C4-2B (cell line): ENCODE measurements at regions not wholly inside any gene's neighbourhood (a gene's known extent, or its start where the extent isn't known, plus 50 kb on each side); places are given as distances from the start of the nearest gene placed in this dataset.
"Not testable (repeated sequence)": the region's sequence is repeated elsewhere in the genome, so short reads cannot be mapped to it uniquely, and the experiment has no call there.

Experiments
- H3K27ac ChIP-seq: fragments of 450-650 bp; 2 replicates; pipeline ENCODE4 v1.5.1; 2017
- ZFX ChIP-seq: fragments of 450-650 bp; IDR thresholded peaks from 2 replicates; pipeline ENCODE4 v1.6.1; 2017
- TF ChIP-seq, protein P1 (sequence below): fragments of 450-650 bp; conservative IDR thresholded peaks from 2 replicates; pipeline ENCODE4 v1.5.1; 2017; ENCODE audit warnings: mild to moderate bottlenecking

DNA sequence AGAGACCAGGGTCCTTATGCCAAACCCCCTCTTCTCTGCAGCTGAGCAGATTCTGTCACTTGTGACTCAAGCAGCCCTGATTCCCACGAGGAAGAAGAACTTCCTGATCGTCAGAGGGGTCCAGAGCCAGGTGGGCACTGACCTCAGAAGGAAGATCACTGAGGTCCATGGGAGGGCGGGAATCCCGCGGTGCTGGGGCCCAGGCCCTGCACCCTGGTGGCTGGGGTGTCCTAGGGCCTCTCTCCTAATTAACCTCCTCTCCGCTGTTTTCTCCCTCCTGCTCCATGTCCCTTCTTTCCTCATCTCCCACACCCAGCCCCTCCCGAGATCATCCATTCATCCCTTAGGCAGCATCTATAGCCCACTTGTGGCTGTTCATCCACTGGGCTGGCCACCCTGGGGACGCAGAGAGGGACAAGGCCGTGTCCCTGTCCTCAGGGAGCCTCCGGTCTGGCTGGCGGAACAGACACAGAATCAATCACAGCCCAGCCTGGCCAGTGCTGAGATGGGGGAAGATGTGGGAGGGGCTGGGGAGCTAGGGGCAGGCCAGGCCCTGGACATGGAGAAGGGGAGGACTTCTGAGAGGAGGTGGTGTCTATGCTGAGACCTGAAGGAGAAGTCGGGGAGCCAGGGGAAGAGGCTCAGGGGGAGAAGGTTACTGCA lies 638.3 kb downstream of the MATN1 start:
- TF ChIP-seq ZFX = no peak
- no peak overlapping the region for H3K27ac ChIP-seq

DNA sequence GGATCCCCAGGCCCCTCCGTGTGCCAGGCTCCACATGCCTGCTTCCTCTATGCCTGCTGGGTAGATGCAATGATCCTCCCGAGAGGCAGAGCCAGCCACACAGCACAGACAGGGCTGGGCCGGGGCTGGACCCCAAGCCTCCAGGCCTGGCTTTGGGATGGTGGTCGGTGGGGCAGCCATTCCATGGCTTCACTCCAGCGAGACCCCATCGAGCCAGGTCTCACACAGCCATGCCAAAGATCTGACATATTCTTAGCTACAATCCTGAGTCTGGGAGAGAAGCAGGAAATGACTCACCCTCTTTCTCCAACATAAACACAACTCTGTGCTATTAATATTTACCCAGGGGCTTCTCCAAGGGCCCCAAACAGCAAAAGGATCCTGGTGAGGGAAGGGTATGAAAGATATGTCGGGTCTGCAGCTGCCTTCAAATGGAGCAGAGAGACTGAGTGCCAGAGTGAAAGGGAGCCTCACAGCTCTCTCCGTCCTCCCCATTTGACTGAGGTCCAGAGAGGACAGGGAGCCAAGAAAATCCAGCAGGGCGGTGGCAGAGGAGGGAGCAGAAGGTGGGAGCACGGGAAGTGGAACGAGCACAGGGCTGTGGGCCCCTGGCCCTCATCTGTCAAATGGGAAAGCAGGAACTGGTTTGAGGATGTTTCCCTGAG lies 639.5 kb downstream of the MATN1 start:
- no peak overlapping the region for H3K27ac ChIP-seq

GRCh38 chr1:30081379-30082102 lies 641.8 kb downstream of the MATN1 start:
- TF ChIP-seq ZFX = no peak
- TF ChIP-seq, protein P1, sequence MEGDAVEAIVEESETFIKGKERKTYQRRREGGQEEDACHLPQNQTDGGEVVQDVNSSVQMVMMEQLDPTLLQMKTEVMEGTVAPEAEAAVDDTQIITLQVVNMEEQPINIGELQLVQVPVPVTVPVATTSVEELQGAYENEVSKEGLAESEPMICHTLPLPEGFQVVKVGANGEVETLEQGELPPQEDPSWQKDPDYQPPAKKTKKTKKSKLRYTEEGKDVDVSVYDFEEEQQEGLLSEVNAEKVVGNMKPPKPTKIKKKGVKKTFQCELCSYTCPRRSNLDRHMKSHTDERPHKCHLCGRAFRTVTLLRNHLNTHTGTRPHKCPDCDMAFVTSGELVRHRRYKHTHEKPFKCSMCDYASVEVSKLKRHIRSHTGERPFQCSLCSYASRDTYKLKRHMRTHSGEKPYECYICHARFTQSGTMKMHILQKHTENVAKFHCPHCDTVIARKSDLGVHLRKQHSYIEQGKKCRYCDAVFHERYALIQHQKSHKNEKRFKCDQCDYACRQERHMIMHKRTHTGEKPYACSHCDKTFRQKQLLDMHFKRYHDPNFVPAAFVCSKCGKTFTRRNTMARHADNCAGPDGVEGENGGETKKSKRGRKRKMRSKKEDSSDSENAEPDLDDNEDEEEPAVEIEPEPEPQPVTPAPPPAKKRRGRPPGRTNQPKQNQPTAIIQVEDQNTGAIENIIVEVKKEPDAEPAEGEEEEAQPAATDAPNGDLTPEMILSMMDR = no peak
- no peak overlapping the region for H3K27ac ChIP-seq

More for the DNA sequence above, 639.5 kb downstream of the MATN1 start:
- TF ChIP-seq ZFX = no peak
- TF ChIP-seq, protein P1 = no peak

DNA sequence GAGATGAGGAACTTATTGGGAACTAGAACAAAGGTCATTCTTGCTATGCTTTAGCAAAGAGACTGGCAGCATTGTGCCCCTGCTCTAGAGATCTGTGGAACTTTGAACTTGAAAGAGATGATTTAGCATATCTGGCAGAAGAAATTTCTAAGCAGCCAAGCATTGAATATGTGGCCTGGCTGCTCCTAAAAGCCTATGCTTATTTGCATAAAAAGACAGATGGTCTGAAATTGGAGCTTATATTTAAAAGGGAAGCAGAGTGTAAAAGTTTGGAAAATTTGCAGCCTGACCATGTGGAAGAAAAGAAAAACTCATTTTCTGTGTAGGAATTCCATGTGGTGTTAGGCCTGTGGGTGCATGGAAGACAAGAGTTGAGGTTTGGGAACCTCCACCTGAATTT lies 647.5 kb downstream of the MATN1 start:
- not testable (repeated sequence) for H3K27ac ChIP-seq

GRCh38 chr1:30068787-30069472 lies 654.5 kb downstream of the MATN1 start:
- TF ChIP-seq, protein P1 = no peak
- no peak for TF ChIP-seq ZFX
- H3K27ac ChIP-seq = no peak overlapping the region

- TF ChIP-seq ZFX = no peak
- TF ChIP-seq, protein P1 = no peak
- no peak overlapping the region for H3K27ac ChIP-seq
Measured at GRCh38 chr1:30064547-30064946, 658.8 kb downstream of the MATN1 start.

DNA sequence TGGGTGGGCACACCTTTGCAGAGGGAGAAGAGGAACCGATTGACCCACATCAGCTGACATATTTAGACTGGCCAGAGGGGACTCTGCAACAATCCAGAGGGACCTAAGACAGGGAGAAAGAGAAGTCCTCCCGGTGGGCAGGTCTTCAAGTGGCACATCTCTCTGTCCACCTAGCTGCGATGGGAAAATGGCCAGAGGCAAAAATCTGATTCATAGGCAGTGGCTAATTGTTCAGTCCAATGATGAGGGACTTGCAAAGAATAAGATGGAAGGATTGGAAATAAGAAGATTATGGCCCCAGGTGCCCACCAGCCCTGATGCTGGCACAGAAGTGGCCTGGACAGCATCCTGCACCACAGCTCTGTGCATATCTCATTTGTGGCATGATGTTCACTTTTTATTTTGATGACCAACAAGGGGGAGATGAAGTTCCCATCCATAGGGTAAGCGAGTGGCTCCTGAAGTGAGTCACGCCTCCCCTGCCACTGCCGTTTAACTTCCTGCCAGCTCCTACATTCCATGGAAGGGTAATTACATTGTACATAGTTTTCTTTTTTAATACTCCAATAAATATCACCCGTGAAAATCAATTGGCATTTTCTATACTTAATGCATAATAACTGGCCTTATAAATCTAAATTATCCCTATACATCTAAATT lies 659.6 kb downstream of the MATN1 start:
- TF ChIP-seq, protein P1 = no peak
- no peak for TF ChIP-seq ZFX

More for the DNA sequence above, 659.6 kb downstream of the MATN1 start:
- H3K27ac ChIP-seq = no peak overlapping the region
